Chondrocyte (in vitro differentiated cells): ENCODE measurements at regions not wholly inside any gene's neighbourhood (a gene's known extent, or its start where the extent isn't known, plus 50 kb on each side); places are given as distances from the start of the nearest gene placed in this dataset.
"Not testable (repeated sequence)": the region's sequence is repeated elsewhere in the genome, so short reads cannot be mapped to it uniquely, and the experiment has no call there.

ENCODE experiments used
- DNase-seq: peaks from one replicate; pipeline ENCODE4 v3.0.0; 2021; ENCODE audit warnings: mixed read lengths, low spot score
- H3K27ac Mint-ChIP-seq: one replicate; pipeline ENCODE4 v1.8.0; 2021; ENCODE audit warnings: mild to moderate bottlenecking, moderate library complexity, mixed read lengths; ENCODE audit not compliant: unreplicated experiment
- H3K27me3 Mint-ChIP-seq: 2 replicates; pipeline ENCODE4 v1.8.0; 2021; ENCODE audit warnings: low read depth, mixed read lengths
- H3K36me3 Mint-ChIP-seq: 2 replicates; pipeline ENCODE4 v1.8.0; 2021; ENCODE audit warnings: low read depth, mixed read lengths
- H3K4me1 Mint-ChIP-seq: 2 replicates; pipeline ENCODE4 v1.8.0; 2021; ENCODE audit warnings: low read depth, mild to moderate bottlenecking, mixed read lengths
- H3K4me3 Mint-ChIP-seq: one replicate; pipeline ENCODE4 v1.8.0; 2021; ENCODE audit warnings: mild to moderate bottlenecking, moderate library complexity, mixed read lengths; ENCODE audit not compliant: unreplicated experiment
- H3K9me3 Mint-ChIP-seq: 2 replicates; pipeline ENCODE4 v1.8.0; 2021; ENCODE audit warnings: low read depth, mixed read lengths
- TF ChIP-seq, protein P1 (sequence below): fragments of 200-600 bp; sonication (generic); IDR thresholded peaks from 2 replicates; pipeline ENCODE4 v1.5.0; 2021; ENCODE audit warnings: antibody characterized with exemption, mild to moderate bottlenecking, moderate library complexity

DNA sequence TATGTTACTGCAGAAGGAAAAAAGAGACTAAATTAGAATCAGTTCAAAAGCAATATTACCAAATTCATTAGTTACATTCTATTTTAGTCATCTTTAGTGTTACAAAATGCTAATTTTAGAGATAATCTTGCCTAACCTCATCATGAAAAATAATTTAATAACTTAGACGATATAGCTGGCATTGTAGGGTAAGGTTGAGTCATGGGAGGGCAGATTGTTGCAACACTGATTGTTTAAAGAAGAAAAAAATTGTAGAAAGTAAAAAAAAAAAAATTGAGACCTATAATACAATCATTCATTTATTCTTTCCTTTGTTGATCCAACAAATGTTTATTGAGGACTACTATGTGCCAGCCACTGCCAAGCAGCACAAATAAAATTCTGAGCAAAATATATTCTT, 330.9 kb downstream of the GBA3 start:
- DNase-seq: no peak
- Mint-ChIP-seq H3K4me3 (no peak overlapping the region), H3K36me3 (no peaks in the 10 kb centered on the region), H3K27me3 (no peaks in the 10 kb centered on the region), H3K4me1 (peaks cover 9% of the 10 kb centered on the region), H3K9me3 (no peaks in the 10 kb centered on the region), H3K27ac (no peak overlapping the region)
- TF ChIP-seq, protein P1, sequence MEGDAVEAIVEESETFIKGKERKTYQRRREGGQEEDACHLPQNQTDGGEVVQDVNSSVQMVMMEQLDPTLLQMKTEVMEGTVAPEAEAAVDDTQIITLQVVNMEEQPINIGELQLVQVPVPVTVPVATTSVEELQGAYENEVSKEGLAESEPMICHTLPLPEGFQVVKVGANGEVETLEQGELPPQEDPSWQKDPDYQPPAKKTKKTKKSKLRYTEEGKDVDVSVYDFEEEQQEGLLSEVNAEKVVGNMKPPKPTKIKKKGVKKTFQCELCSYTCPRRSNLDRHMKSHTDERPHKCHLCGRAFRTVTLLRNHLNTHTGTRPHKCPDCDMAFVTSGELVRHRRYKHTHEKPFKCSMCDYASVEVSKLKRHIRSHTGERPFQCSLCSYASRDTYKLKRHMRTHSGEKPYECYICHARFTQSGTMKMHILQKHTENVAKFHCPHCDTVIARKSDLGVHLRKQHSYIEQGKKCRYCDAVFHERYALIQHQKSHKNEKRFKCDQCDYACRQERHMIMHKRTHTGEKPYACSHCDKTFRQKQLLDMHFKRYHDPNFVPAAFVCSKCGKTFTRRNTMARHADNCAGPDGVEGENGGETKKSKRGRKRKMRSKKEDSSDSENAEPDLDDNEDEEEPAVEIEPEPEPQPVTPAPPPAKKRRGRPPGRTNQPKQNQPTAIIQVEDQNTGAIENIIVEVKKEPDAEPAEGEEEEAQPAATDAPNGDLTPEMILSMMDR: no peak

DNA sequence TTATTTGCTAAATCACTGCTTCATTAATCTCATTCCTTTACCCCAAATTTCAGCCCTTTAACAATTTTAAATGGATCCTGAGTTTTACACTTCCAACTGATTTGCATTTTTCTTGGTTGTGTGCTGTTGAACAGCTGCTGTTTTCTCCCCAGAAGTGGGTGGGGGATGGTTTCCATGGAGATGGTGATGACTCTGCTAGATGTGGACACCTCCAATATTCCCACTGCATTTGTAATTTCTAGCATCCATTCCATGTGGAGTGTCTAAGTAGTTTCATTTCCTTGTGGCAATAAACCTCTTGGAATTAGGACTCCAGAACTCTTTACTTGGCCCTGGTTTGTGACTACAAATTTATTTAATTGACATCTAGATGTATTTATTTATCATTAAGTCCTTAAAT, 330.4 kb downstream of the GBA3 start:
- H3K27me3 Mint-ChIP-seq: no peaks in the 10 kb centered on the region
- H3K4me1 Mint-ChIP-seq: peaks cover 9% of the 10 kb centered on the region
- no peaks in the 10 kb centered on the region for H3K36me3 Mint-ChIP-seq
- no peak overlapping the region for H3K27ac Mint-ChIP-seq
- DNase-seq: no peak
- no peaks in the 10 kb centered on the region for H3K9me3 Mint-ChIP-seq
- TF ChIP-seq, protein P1: no peak
- no peak overlapping the region for H3K4me3 Mint-ChIP-seq

- TF ChIP-seq, protein P1: no peak
- no peaks in the 10 kb centered on the region for H3K9me3 Mint-ChIP-seq
- H3K36me3 Mint-ChIP-seq: no peaks in the 10 kb centered on the region
- no peaks in the 10 kb centered on the region for H3K27me3 Mint-ChIP-seq
- H3K27ac Mint-ChIP-seq: no peak overlapping the region
- H3K4me1 Mint-ChIP-seq: peaks cover 9% of the 10 kb centered on the region
- no peak for DNase-seq
- H3K4me3 Mint-ChIP-seq: no peak overlapping the region
Observed at GRCh38 chr4:23022032-23022431, 329.3 kb downstream of the GBA3 start.

DNA sequence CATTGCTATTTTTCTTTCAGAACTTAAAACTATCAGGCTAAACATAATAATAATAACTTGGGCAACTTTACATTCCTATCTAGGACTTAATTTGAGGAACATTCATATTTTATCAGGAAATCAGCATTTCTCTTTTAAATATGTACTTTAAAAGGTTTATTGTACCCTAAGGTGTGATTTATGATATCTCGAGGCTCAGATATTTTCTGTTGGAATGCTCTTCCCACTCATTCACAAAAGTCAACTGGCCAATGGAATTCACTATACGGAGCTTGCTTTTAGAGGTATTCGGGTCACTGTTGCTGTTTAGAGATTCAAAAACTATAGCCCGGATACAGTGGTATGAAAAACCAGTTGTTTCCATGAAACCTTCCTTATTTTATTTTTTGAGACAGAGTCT, 328.3 kb downstream of the GBA3 start:
- TF ChIP-seq, protein P1: no peak
- Mint-ChIP-seq H3K4me3 (no peak overlapping the region), H3K27ac (no peak overlapping the region)

DNA sequence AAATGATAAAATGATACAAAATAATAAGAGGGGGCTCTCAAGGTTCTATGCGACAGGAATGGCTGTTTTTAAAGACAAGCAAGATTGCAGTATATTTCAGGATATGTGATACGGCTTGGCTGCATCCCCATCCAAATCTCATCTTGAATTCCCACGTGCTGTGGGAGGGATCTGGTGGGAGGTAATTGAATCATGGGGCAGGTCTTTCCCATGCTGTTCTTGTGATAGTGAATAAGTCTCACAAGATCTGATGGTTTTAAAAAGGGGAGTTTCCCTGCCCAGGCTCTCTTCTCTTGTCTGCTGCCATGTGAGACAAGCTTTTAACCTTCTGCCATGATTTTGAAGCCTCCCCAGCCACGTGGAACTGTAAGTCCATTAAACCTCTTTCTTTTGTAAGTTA, 327.7 kb downstream of the GBA3 start:
- H3K4me3 Mint-ChIP-seq, H3K27ac Mint-ChIP-seq, H3K4me1 Mint-ChIP-seq, DNase-seq, H3K27me3 Mint-ChIP-seq, H3K36me3 Mint-ChIP-seq, H3K9me3 Mint-ChIP-seq: not testable (repeated sequence)

More for the DNA sequence above, 328.3 kb downstream of the GBA3 start:
- H3K27me3 Mint-ChIP-seq: no peaks in the 10 kb centered on the region
- H3K36me3 Mint-ChIP-seq: no peaks in the 10 kb centered on the region
- DNase-seq: no peak
- peaks cover 9% of the 10 kb centered on the region for H3K4me1 Mint-ChIP-seq
- no peaks in the 10 kb centered on the region for H3K9me3 Mint-ChIP-seq

DNA sequence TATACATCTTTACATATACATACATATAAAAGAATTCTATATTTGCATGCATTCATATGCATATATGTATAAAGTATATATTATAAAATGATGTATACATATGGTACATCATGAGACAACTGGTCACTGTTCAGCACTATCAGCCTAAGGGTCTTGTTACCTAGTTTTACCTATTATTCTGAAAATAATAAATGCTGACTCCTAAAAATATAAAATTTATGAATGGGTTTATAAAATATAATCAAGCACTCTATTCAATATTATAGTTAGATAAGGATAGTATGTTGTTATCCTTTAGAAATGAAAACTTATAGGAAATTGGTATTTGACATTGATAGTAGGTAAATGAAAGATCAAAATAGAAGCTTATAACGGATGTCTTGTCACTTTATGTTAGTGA, 324.2 kb downstream of the GBA3 start:
- Mint-ChIP-seq H3K27ac (no peak overlapping the region), H3K4me1 (peaks cover 4% of the 10 kb centered on the region), H3K36me3 (no peaks in the 10 kb centered on the region), H3K27me3 (peaks cover 2% of the 10 kb centered on the region), H3K4me3 (no peak overlapping the region), H3K9me3 (no peaks in the 10 kb centered on the region)
- TF ChIP-seq, protein P1: no peak
- DNase-seq: no peak
